HUES48 (cell line): ENCODE measurements at regions not wholly inside any gene's neighbourhood (a gene's known extent, or its start where the extent isn't known, plus 50 kb on each side); places are given as distances from the start of the nearest gene placed in this dataset.

ENCODE experiments used
- H3K27ac ChIP-seq: one replicate; pipeline ENCODE4 v1.7.0; 2013; ENCODE audit warnings: low read depth, low read length, inconsistent platforms
- H3K27me3 ChIP-seq: 2 replicates; pipeline ENCODE4 v1.6.1; 2013; ENCODE audit warnings: mild to moderate bottlenecking, low read length; ENCODE audit not compliant: control insufficient read depth, insufficient read depth
- H3K36me3 ChIP-seq: 2 replicates; pipeline ENCODE4 v1.6.1; 2013; ENCODE audit warnings: low read length; ENCODE audit not compliant: control insufficient read depth, insufficient read depth
- H3K4me1 ChIP-seq: 2 replicates; pipeline ENCODE4 v1.6.1; 2013; ENCODE audit warnings: mild to moderate bottlenecking, low read length; ENCODE audit not compliant: control insufficient read depth, insufficient read depth
- H3K4me3 ChIP-seq: 2 replicates; pipeline ENCODE4 v1.5.1; 2013; ENCODE audit warnings: mild to moderate bottlenecking, low read depth, low read length
- H3K9ac ChIP-seq: 2 replicates; pipeline ENCODE4 v1.6.1; 2013; ENCODE audit warnings: mild to moderate bottlenecking, low read depth, low read length, moderate library complexity
- H3K9me3 ChIP-seq: 2 replicates; pipeline ENCODE4 v1.6.1; 2013; ENCODE audit warnings: low read length; ENCODE audit not compliant: control insufficient read depth, insufficient read depth

GRCh38 chr11:134675983-134676382 is 263.9 kb upstream of the B3GAT1 start:
- Histone ChIP-seq H3K9me3 (no peaks in the 10 kb centered on the region), H3K36me3 (no peaks in the 10 kb centered on the region), H3K27me3 (no peaks in the 10 kb centered on the region), H3K4me1 (no peaks in the 10 kb centered on the region), H3K9ac (no peak overlapping the region), H3K27ac (no peak overlapping the region), H3K4me3 (no peak overlapping the region)

GRCh38 chr11:134674974-134675373 is 262.9 kb upstream of the B3GAT1 start:
- Histone ChIP-seq H3K27ac (no peak overlapping the region), H3K36me3 (no peaks in the 10 kb centered on the region), H3K4me1 (no peaks in the 10 kb centered on the region), H3K4me3 (no peak overlapping the region), H3K27me3 (no peaks in the 10 kb centered on the region), H3K9me3 (no peaks in the 10 kb centered on the region), H3K9ac (no peak overlapping the region)

- H3K9me3 ChIP-seq, result no peaks in the 10 kb centered on the region
- no peaks in the 10 kb centered on the region for H3K27me3 ChIP-seq
- H3K4me1 ChIP-seq, result no peaks in the 10 kb centered on the region
- H3K9ac ChIP-seq, result no peak overlapping the region
- no peaks in the 10 kb centered on the region for H3K36me3 ChIP-seq
- no peak overlapping the region for H3K27ac ChIP-seq
- H3K4me3 ChIP-seq, result no peak overlapping the region
Measured at GRCh38 chr11:134670961-134671370, 258.9 kb upstream of the B3GAT1 start.

GRCh38 chr11:134670247-134670782 is 258.3 kb upstream of the B3GAT1 start:
- no peaks in the 10 kb centered on the region for H3K36me3 ChIP-seq
- H3K27ac ChIP-seq, result no peak overlapping the region
- H3K9me3 ChIP-seq, result no peaks in the 10 kb centered on the region
- H3K27me3 ChIP-seq, result no peaks in the 10 kb centered on the region
- no peak overlapping the region for H3K9ac ChIP-seq
- H3K4me3 ChIP-seq, result no peak overlapping the region
- H3K4me1 ChIP-seq, result no peaks in the 10 kb centered on the region

GRCh38 chr11:134669796-134670195 is 257.8 kb upstream of the B3GAT1 start:
- Histone ChIP-seq H3K27me3 (no peaks in the 10 kb centered on the region), H3K27ac (no peak overlapping the region), H3K9ac (no peak overlapping the region), H3K36me3 (no peaks in the 10 kb centered on the region), H3K4me3 (no peak overlapping the region), H3K4me1 (no peaks in the 10 kb centered on the region), H3K9me3 (no peaks in the 10 kb centered on the region)

GRCh38 chr11:134668796-134669195 is 256.8 kb upstream of the B3GAT1 start:
- H3K9ac ChIP-seq, result no peak overlapping the region
- no peaks in the 10 kb centered on the region for H3K36me3 ChIP-seq
- H3K27ac ChIP-seq, result no peak overlapping the region
- H3K4me1 ChIP-seq, result no peaks in the 10 kb centered on the region
- no peaks in the 10 kb centered on the region for H3K9me3 ChIP-seq
- no peak overlapping the region for H3K4me3 ChIP-seq
- no peaks in the 10 kb centered on the region for H3K27me3 ChIP-seq

GRCh38 chr11:134668076-134668475 is 256.0 kb upstream of the B3GAT1 start:
- Histone ChIP-seq H3K36me3 (no peaks in the 10 kb centered on the region), H3K4me1 (no peaks in the 10 kb centered on the region), H3K9me3 (no peaks in the 10 kb centered on the region), H3K9ac (no peak overlapping the region), H3K27ac (no peak overlapping the region), H3K4me3 (no peak overlapping the region), H3K27me3 (no peaks in the 10 kb centered on the region)

GRCh38 chr11:134667505-134667904 is 255.5 kb upstream of the B3GAT1 start:
- H3K9ac ChIP-seq, result no peak overlapping the region
- H3K27me3 ChIP-seq, result no peaks in the 10 kb centered on the region
- H3K9me3 ChIP-seq, result no peaks in the 10 kb centered on the region
- no peak overlapping the region for H3K27ac ChIP-seq
- H3K4me3 ChIP-seq, result no peak overlapping the region
- no peaks in the 10 kb centered on the region for H3K36me3 ChIP-seq
- no peaks in the 10 kb centered on the region for H3K4me1 ChIP-seq

- Histone ChIP-seq H3K36me3 (no peaks in the 10 kb centered on the region), H3K9me3 (no peaks in the 10 kb centered on the region), H3K4me3 (no peak overlapping the region), H3K4me1 (no peaks in the 10 kb centered on the region), H3K27ac (no peak overlapping the region), H3K27me3 (no peaks in the 10 kb centered on the region), H3K9ac (no peak overlapping the region)
Measured at GRCh38 chr11:134667175-134667500, 255.1 kb upstream of the B3GAT1 start.

- Histone ChIP-seq H3K9ac (no peak overlapping the region), H3K4me1 (no peaks in the 10 kb centered on the region), H3K9me3 (peaks cover 4% of the 10 kb centered on the region; the same call in 1 of the 2 replicates), H3K4me3 (no peak overlapping the region), H3K27ac (no peak overlapping the region), H3K36me3 (no peaks in the 10 kb centered on the region), H3K27me3 (no peaks in the 10 kb centered on the region)
Measured at GRCh38 chr11:134666273-134667174, 254.5 kb upstream of the B3GAT1 start.

- no peaks in the 10 kb centered on the region for H3K27me3 ChIP-seq
- no peaks in the 10 kb centered on the region for H3K36me3 ChIP-seq
- H3K4me1 ChIP-seq, result no peaks in the 10 kb centered on the region
- H3K27ac ChIP-seq, result no peak overlapping the region
- no peak overlapping the region for H3K9ac ChIP-seq
- no peak overlapping the region for H3K4me3 ChIP-seq
- peaks cover 11% of the 10 kb centered on the region for H3K9me3 ChIP-seq
Measured at GRCh38 chr11:134665571-134666270, 253.7 kb upstream of the B3GAT1 start.
